GM21526 (cell line): ENCODE measurements at regions not wholly inside any gene's neighbourhood (a gene's known extent, or its start where the extent isn't known, plus 50 kb on each side); places are given as distances from the start of the nearest gene placed in this dataset.
"Not testable (repeated sequence)": the region's sequence is repeated elsewhere in the genome, so short reads cannot be mapped to it uniquely, and the experiment has no call there.

Experiments
- ATAC-seq: cut with Tn5 transposase; IDR thresholded peaks from one replicate; pipeline ENCODE4 v1.9.1; 2021; ENCODE audit warnings: moderate library complexity; ENCODE audit not compliant: unreplicated experiment, low FRiP score

DNA sequence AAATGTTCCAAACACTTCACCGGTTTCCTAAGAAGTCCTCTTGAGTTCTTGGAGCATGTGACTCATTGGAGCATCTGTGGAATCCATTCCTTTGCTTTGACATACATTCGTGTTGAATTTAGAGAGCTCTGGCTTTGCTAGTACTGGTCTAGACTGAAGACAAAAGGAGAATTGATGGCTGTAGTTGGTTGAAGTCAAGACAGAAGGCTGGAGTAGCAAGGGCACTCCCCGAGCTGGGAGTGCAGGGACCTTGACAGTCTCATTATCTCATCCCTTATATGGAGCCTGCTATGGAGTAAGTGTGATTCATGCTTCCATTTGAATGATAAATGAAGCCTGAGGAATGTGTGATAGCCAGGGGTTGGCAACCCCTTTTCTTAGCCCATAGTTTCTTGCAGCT is 1249.1 kb downstream of the TYW1 start:
- no peak for ATAC-seq

GRCh38 chr7:68246189-68246633 is 1249.6 kb downstream of the TYW1 start:
- ATAC-seq = no peak

DNA sequence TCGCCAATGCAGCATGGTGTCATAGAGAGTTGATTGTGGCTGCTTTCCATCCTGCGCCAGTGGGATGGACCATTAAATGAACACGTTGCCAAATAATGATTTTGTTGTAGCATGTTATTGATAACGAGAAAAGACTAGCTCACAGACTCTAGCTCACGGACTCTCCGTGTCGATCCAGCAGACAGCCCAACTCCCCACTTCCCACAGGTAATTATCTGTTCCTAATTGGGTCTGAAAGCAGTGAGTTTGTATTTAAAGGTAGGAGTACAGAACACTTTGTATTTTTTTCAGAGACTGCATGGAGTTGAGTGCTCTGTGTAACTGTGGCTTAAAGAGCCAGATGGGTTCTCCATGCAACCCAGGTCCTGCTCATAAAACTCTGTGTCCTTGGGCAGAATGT is 1250.5 kb downstream of the TYW1 start:
- no peak for ATAC-seq

DNA sequence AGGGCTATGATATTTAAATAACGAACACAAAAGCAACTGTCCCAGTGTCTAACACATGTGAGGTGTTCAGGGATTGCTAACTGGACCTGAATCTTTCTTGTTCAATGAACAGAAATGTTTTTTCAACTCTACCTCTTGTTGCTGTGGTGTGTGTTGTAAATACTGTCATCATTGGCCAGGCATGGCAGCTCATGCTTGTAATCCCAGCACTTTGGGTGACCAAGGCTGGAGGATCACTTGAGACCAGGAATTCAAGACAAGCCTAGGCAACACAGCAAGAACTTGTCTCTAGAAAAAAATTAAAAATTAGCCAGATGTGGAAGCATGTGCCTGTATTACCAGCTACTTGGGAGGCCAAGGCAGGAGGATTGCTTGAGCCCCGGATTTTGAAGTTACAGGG is 1250.9 kb downstream of the TYW1 start:
- no peak for ATAC-seq

- no peak for ATAC-seq
These were observed 1252.3 kb downstream of the TYW1 start for GRCh38 chr7:68248973-68249372.

DNA sequence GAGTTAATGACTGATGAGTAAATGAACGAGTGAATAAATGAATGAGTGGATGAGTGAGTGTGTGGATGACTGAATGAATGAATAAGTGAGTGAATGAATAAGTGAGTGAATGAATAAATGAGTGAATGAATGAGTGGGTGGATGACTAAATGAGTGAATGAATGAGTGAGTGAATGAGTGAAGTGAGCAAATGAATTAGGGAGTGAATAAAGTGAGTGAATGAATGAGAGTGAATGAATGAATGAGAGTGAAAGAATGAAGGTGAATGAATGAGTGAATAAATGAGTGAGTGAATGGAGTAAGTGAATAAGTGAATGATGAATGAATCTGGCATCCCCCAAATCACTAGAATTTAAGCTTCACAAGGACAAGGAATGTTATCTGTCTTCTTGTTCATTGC is 1253.0 kb downstream of the TYW1 start:
- ATAC-seq = no peak

GRCh38 chr7:68250143-68250542 is 1253.5 kb downstream of the TYW1 start:
- no peak for ATAC-seq

DNA sequence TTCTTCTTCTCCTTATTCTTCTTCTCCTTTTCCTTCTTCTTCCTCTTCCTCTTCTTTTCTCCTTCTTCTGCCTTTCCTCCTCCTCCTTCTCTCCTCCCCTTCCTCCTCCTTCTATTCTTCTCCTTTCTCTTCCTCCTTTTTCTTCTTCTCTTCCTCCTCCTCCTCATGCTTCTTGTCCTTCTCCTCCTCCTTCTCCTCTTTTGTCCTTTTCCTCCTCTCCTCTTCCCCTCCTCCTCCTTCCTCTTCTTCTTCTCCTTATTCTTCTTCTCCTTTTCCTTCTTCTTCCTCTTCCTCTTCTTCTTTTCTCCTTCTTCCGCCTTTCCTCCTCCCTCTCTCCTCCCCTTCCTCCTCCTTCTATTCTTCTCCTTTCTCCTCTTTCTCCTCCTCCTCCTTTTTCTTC is 1258.2 kb downstream of the TYW1 start:
- ATAC-seq = not testable (repeated sequence)

GRCh38 chr7:68256295-68256694 is 1259.7 kb downstream of the TYW1 start:
- no peak for ATAC-seq

DNA sequence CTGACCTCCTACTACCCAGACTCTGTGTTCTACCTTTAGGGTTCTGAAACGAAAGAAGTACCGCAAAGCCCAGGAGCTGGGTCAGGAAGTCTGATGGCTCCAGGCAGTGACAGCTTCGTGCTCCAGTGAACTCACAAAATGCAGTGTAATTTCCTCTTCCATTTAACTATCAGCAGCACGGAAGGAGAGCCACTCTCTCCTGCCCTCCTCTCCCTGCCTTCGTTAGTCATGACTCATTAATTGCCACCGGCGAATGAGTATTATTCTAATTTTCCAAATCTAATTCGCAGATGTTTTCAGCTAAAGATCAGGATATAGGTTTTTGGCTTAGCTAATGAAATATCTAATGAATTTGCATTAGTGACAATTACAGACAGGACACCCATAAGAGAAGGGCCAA is 1262.0 kb downstream of the TYW1 start:
- ATAC-seq = no peak

DNA sequence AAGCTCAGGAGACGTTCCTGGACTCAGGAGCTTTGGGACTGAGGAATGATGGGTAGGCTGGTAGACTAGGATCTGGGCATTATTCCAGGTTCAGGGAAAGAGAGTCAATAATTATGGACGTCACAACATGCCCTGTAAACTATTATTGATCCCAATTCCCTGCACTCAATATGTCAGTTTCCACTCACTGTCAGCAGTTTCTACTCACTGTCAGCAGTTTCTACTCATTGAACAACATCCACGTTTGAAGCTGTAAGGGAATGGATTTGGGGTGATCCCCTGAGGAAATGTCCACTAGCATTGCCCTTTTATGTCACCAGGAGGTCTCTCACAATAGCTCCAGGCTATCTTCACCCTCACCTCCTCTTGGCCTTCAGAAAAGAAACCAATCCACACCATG is 1268.6 kb downstream of the TYW1 start:
- ATAC-seq = no peak

- no peak for ATAC-seq
These were observed 1269.5 kb downstream of the TYW1 start for GRCh38 chr7:68266004-68266579.

GRCh38 chr7:68267486-68267885 is 1270.9 kb downstream of the TYW1 start:
- no peak for ATAC-seq

- ATAC-seq = no peak
These were observed 1272.8 kb downstream of the TYW1 start for GRCh38 chr7:68269405-68269804.

DNA sequence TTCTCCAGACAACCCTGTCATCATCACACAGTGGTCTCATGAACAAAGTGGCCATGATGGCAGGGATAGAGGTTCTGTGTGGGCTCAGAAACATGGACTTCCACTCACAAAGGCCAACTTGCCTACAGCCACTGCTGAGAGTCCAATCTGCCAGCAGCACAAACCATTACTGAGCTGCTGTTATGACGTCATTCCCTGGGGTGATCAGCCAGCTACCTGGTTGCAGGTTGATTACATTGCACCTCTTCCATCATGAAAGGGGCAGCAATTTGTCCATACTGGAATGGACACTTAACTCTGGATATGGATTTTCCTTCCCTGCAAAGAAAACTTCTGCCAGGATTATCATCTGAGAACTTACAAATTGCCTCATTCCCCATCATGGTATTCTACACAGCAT is 1275.9 kb downstream of the TYW1 start:
- ATAC-seq = no peak

- ATAC-seq = no peak
These were observed 1280.1 kb downstream of the TYW1 start for GRCh38 chr7:68276725-68277124.

DNA sequence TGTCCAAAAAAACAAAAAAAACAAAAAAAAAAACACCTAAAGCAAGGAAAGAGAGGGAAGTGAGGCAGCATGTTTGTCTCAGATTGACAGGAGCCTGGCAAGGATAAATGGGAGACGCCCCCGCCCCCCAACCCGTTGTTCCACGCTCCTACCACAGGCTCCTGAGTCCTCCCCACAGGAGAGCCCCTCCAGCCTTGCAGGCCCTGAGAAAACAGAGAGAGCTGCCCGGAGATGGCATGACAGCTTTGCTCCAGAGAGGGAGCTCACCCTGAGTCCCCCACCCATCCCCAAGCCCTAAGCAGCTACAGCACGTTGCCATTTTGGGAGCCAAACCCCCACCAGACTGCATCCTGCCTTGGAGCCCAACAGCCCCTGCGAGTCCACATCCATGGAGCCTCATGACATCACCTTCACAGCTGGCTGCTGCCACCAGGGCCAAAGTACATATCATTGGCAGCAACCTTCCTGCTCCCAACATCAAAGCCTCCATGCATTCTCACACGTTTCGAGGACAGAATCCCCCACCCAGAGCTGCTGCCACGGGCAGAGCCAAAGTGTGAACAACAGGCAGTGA is 1283.3 kb downstream of the TYW1 start:
- no peak for ATAC-seq

DNA sequence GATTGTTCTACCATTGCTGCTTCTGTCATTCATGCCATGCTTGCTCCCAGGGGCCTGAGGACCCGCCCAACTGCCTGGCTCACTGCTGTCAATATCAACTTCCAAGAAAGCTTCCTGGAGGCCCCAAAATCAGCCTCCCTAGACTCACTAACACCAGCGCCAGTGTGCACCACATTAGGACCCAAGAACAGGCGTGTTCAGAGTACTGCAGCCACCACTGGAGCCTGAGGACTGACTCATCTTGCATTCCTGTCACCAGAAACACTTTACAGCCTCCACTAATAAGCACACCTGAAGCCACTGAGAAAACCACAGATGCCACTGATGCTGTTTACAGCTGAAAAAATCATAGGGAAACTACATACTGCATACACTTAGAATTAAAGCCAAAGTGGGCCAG is 1284.3 kb downstream of the TYW1 start:
- ATAC-seq = no peak

DNA sequence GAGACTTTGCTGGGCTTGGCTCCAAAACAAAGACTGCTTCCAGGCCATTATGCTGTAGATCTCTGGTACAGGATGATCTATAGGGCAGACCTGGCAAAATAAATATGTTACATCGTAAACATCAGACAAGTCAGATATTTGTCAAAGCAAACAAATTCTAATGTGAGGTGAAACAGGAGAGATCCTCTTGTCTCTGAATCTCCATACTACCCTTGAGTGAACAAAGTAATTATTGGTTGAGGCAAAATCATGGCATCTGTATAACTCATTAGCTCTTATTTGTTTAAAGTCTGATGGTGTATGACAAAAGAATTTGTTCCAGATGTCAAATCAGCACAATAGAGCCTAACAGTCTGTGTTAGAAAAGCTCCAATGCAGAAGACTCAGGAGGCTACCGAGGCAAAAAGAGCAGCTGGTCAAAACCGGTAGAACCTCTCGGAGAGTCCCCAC is 1291.5 kb downstream of the TYW1 start:
- ATAC-seq = no peak

- ATAC-seq = no peak
These were observed 1295.1 kb downstream of the TYW1 start for GRCh38 chr7:68291710-68292109.

GRCh38 chr7:68295386-68295785 is 1298.8 kb downstream of the TYW1 start:
- ATAC-seq = no peak

- no peak for ATAC-seq
These were observed 1293.7 kb upstream of the AUTS2 start for GRCh38 chr7:68304536-68304935.

DNA sequence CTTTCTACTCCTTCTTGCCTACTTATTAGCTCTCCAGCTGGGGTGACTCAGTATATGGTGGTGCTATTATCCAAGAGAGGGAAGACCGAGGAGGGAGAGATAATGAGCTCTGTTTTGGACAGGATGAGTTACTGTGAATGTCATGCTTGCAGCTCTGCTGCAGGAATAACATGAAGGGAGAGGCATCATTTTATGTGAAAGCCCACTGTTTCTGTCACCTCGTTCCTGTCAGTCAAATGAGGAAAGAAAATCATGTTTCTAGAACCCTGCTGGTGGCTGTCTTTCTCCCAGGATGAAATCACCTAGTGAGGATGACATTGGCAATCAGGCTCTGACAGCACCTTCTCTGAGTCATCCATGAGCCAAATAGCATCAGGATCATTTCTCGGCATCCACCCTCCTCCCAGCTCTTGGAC is 1291.6 kb upstream of the AUTS2 start:
- no peak for ATAC-seq
